ENCODE measurements at regions not wholly inside any gene's neighbourhood (a gene's known extent, or its start where the extent isn't known, plus 50 kb on each side); places are given as distances from the start of the nearest gene placed in this dataset.

GRCh38 chr4:164503874-164504273 lies 250.1 kb upstream of the SMIM31 start:
- DNase-seq, result no peak

- no peak for DNase-seq
Measured at GRCh38 chr4:164508097-164508496, 245.8 kb upstream of the SMIM31 start.

- DNase-seq, result no peak
Measured at GRCh38 chr4:164508771-164509170, 245.2 kb upstream of the SMIM31 start.

GRCh38 chr4:164509951-164510350 lies 244.0 kb upstream of the SMIM31 start:
- no peak for DNase-seq

GRCh38 chr4:164512124-164512523 lies 241.8 kb upstream of the SMIM31 start:
- DNase-seq, result no peak

GRCh38 chr4:164514765-164515164 lies 239.2 kb upstream of the SMIM31 start:
- no peak for DNase-seq

GRCh38 chr4:164524789-164525188 lies 229.1 kb upstream of the SMIM31 start:
- DNase-seq, result no peak

- DNase-seq, result no peak
Measured at GRCh38 chr4:164526933-164527583, 226.9 kb upstream of the SMIM31 start.

GRCh38 chr4:164529058-164529457 lies 224.9 kb upstream of the SMIM31 start:
- DNase-seq, result no peak

GRCh38 chr4:164529486-164529885 lies 224.4 kb upstream of the SMIM31 start:
- no peak for DNase-seq

- DNase-seq, result no peak
Measured at GRCh38 chr4:164531336-164531735, 222.6 kb upstream of the SMIM31 start.

- no peak for DNase-seq
Measured at GRCh38 chr4:164536814-164537213, 217.1 kb upstream of the SMIM31 start.

- no peak for DNase-seq
Measured at GRCh38 chr4:164538097-164538496, 215.8 kb upstream of the SMIM31 start.

GRCh38 chr4:164540987-164541386 lies 212.9 kb upstream of the SMIM31 start:
- DNase-seq, result no peak

- DNase-seq, result no peak
Measured at GRCh38 chr4:164542431-164542830, 211.5 kb upstream of the SMIM31 start.

- no peak for DNase-seq
Measured at GRCh38 chr4:164550989-164551712, 202.8 kb upstream of the SMIM31 start.

- no peak for DNase-seq
Measured at GRCh38 chr4:164551713-164552040, 202.3 kb upstream of the SMIM31 start.

- DNase-seq, result no peak
Measured at GRCh38 chr4:164571593-164572390, 182.1 kb upstream of the SMIM31 start.

GRCh38 chr4:164572877-164573279 lies 181.1 kb upstream of the SMIM31 start:
- no peak for DNase-seq

- DNase-seq, result no peak
Measured at GRCh38 chr4:164575861-164576260, 178.1 kb upstream of the SMIM31 start.

- no peak for DNase-seq
Measured at GRCh38 chr4:164579270-164579942, 174.5 kb upstream of the SMIM31 start.

GRCh38 chr4:164591666-164592065 lies 162.3 kb upstream of the SMIM31 start:
- no peak for DNase-seq

- no peak for DNase-seq
Measured at GRCh38 chr4:164595751-164596150, 158.2 kb upstream of the SMIM31 start.

Data from renal pelvis (tissue), 1 donor.